ENCODE measurements at regions not wholly inside any gene's neighbourhood (a gene's known extent, or its start where the extent isn't known, plus 50 kb on each side); places are given as distances from the start of the nearest gene placed in this dataset.

DNA sequence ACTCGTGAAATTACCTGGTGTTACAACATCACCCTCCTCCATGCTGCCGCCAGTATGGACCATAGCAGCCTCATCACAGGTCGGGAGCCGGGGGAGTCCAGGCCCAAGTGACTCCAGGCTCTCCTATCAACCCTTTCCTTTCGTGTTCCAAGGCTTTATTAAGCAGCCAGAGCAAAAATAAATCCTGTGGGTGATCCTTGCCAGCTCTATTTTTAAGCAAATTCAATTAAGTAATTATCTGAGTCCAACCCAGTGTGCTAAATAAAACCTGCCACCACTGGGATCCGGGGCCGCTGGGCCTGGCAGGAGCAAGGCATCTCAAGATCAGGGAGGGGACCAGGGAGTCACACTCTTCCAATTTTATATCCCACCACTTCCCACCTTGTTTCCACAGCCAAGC, 80.7 kb upstream of the PRPS1 start:
- Histone ChIP-seq H3K4me1 (ENCODE audit: control insufficient read depth in 5 of 5, insufficient read depth in 5 of 5, low read length in 5 of 5) (no peaks in the 10 kb centered on the region), H3K4me3 (no peak overlapping the region), H3K9me3 (ENCODE audit: control insufficient read depth in 4 of 4, insufficient read depth in 3 of 4, low read length in 3 of 4) (no peaks in the 10 kb centered on the region), H3K36me3 (ENCODE audit: control insufficient read depth in 4 of 4, insufficient read depth in 4 of 4, low read length in 4 of 4) (no peaks in the 10 kb centered on the region), H3K27ac (ENCODE audit: low read depth in 1 of 2, low read length in 1 of 2) (no peak overlapping the region), H3K27me3 (ENCODE audit: control insufficient read depth in 3 of 3, insufficient read depth in 3 of 3, low read length in 2 of 3) (peaks cover 0 to 44% (median 9%) of the 10 kb centered on the region in 3 donors), H3K9ac (ENCODE audit: insufficient read depth in 1 of 2, low read length in 2 of 2) (no peak overlapping the region)
- WGBS, 2 donors: 78 to 86% methylated on average over 7 of the region's 7 CpGs
- no peak for TF ChIP-seq CTCF (IDR thresholded peaks at IDR 0.05; ENCODE audit: control extremely low read depth, extremely low read depth)
- DNase-seq (no peak), ATAC-seq (ENCODE audit: insufficient read depth, low FRiP score) (no peak)

DNA sequence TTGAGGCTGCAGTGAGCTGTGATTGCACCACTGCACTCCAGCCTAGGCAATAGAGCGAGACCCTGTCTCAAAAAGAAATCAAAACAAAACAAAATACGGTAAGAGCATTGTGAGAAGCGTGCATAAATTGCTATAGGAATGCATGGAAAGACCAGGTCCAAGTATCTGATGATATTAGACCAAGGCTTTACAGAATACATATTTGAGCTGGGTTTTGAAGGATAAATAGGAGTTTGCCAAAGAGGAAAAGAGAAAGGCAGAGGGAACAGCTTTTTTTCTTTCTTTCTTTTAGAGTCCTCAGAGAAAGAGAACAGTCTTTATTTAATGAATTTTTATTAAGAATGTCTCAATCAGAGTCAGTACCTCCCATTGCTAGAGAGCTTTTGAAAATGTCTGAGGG, 79.5 kb upstream of the PRPS1 start:
- Histone ChIP-seq H3K4me3 (no peak overlapping the region), H3K27ac (ENCODE audit: low read depth in 1 of 2, low read length in 1 of 2) (no peak overlapping the region), H3K9ac (ENCODE audit: insufficient read depth in 1 of 2, low read length in 2 of 2) (no peak overlapping the region), H3K27me3 (ENCODE audit: control insufficient read depth in 3 of 3, insufficient read depth in 3 of 3, low read length in 2 of 3) (peaks cover 0 to 43% (median 9%) of the 10 kb centered on the region in 3 donors), H3K4me1 (ENCODE audit: control insufficient read depth in 5 of 5, insufficient read depth in 5 of 5, low read length in 5 of 5) (no peaks in the 10 kb centered on the region), H3K9me3 (ENCODE audit: control insufficient read depth in 4 of 4, insufficient read depth in 3 of 4, low read length in 3 of 4) (no peaks in the 10 kb centered on the region), H3K36me3 (ENCODE audit: control insufficient read depth in 4 of 4, insufficient read depth in 4 of 4, low read length in 4 of 4) (peaks cover 0 to 2% (median 0%) of the 10 kb centered on the region in 4 donors)
- TF ChIP-seq CTCF (IDR thresholded peaks at IDR 0.05; ENCODE audit: control extremely low read depth, extremely low read depth): no peak
- 84 to 92% methylated on average over 3 of the region's 3 CpGs for WGBS, 2 donors
- DNase-seq: no peak
- no peak for ATAC-seq (ENCODE audit: insufficient read depth, low FRiP score)

- no peaks in the 10 kb centered on the region for H3K9me3 ChIP-seq (ENCODE audit: control insufficient read depth in 4 of 4, insufficient read depth in 3 of 4, low read length in 3 of 4)
- DNase-seq (no peak), ATAC-seq (ENCODE audit: insufficient read depth, low FRiP score) (no peak)
- 71 to 94% methylated on average over 3 to 5 of the region's 5 CpGs for WGBS, 2 donors
- H3K9ac ChIP-seq (ENCODE audit: insufficient read depth in 1 of 2, low read length in 2 of 2): no peak overlapping the region
- H3K36me3 ChIP-seq (ENCODE audit: control insufficient read depth in 4 of 4, insufficient read depth in 4 of 4, low read length in 4 of 4): peaks cover 0 to 9% (median 0%) of the 10 kb centered on the region in 4 donors
- no peak overlapping the region for H3K27ac ChIP-seq (ENCODE audit: low read depth in 1 of 2, low read length in 1 of 2)
- TF ChIP-seq CTCF (IDR thresholded peaks at IDR 0.05; ENCODE audit: control extremely low read depth, extremely low read depth): no peak
- H3K4me1 ChIP-seq (ENCODE audit: control insufficient read depth in 5 of 5, insufficient read depth in 5 of 5, low read length in 5 of 5): no peaks in the 10 kb centered on the region
- no peak overlapping the region for H3K4me3 ChIP-seq
- H3K27me3 ChIP-seq (ENCODE audit: control insufficient read depth in 3 of 3, insufficient read depth in 3 of 3, low read length in 2 of 3): peaks cover 0 to 39% (median 9%) of the 10 kb centered on the region in 3 donors
Observed at GRCh38 chrX:107549504-107549903, 78.8 kb upstream of the PRPS1 start.

- ATAC-seq (ENCODE audit: insufficient read depth, low FRiP score) (no peak), DNase-seq (no peak)
- no peak overlapping the region for H3K4me3 ChIP-seq
- H3K9ac ChIP-seq (ENCODE audit: insufficient read depth in 1 of 2, low read length in 2 of 2): no peak overlapping the region
- H3K27ac ChIP-seq (ENCODE audit: low read depth in 1 of 2, low read length in 1 of 2): no peak overlapping the region
- TF ChIP-seq CTCF (IDR thresholded peaks at IDR 0.05; ENCODE audit: control extremely low read depth, extremely low read depth): no peak
- H3K27me3 ChIP-seq (ENCODE audit: control insufficient read depth in 3 of 3, insufficient read depth in 3 of 3, low read length in 2 of 3): peaks cover 0 to 32% (median 9%) of the 10 kb centered on the region in 3 donors
- peaks cover 0 to 11% (median 0%) of the 10 kb centered on the region in 4 donors for H3K36me3 ChIP-seq (ENCODE audit: control insufficient read depth in 4 of 4, insufficient read depth in 4 of 4, low read length in 4 of 4)
- no peaks in the 10 kb centered on the region for H3K4me1 ChIP-seq (ENCODE audit: control insufficient read depth in 5 of 5, insufficient read depth in 5 of 5, low read length in 5 of 5)
- no peaks in the 10 kb centered on the region for H3K9me3 ChIP-seq (ENCODE audit: control insufficient read depth in 4 of 4, insufficient read depth in 3 of 4, low read length in 3 of 4)
- 62 to 89% methylated on average over 7 of the region's 7 CpGs for WGBS, 2 donors
Observed at GRCh38 chrX:107551546-107551945, 76.8 kb upstream of the PRPS1 start.
